ENCODE measurements at regions not wholly inside any gene's neighbourhood (a gene's known extent, or its start where the extent isn't known, plus 50 kb on each side); places are given as distances from the start of the nearest gene placed in this dataset.

DNA sequence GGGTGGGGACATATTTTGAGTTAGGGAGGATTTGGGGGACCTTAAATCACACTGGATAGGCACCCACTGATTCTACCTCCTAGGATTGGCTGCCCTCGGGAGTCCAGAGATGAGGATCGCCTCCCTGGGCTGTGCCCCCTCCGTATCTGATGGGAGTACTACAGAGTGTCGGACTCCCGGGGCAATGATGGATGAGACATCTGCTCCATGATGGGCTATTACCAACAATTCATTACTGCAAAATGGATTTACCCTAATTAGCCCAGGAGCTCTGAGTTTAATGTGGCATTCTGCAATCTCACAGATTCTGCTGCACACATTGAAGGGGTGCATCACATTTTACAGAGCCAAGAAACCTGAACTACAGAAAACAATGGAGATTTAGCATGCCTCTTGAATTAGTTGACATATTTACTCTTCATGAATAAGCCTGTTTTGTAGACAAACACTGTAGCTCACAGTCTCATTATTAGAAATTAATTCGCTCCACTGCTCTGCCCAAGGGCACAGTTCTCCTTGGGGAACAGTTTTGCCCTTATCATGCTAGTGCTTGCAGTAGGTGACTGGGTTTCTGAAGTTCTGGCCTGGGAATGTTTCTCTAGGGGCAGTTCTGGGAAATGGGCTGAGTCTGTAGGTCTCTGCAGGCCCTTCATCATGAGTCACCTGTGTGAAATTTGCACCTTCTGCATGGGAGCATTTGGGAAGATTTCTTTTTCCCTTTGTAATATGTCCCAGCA lies 217.1 kb upstream of the PLET1 start:
- no peak overlapping the region for H4K5ac ChIP-seq (ENCODE audit: low read depth, low read length)
- no peak overlapping the region for H4K8ac ChIP-seq (ENCODE audit: low read depth in 2 of 2, low read length in 2 of 2)
- BruUV-seq (replicated peaks), result no TSS peak
- no CpG with 5 or more reads among the region's 6 CpGs for WGBS, 2 experiments (ENCODE audit: extremely low coverage in 2 of 2, insufficient read length in 1 of 2)
- no peak overlapping the region for H2BK15ac ChIP-seq (ENCODE audit: low read depth, low read length)
- in situ Hi-C loops (cut with MboI; ENCODE audit: low sequenced_read_pairs), result no loop called here
- intact Hi-C loops (cut with micrococcal nuclease), result no loop called here
- no peaks in the 10 kb centered on the region for H3K36me3 ChIP-seq (ENCODE audit: control insufficient read depth, insufficient read depth, low read length)
- H3K27me3 ChIP-seq (ENCODE audit: control insufficient read depth, insufficient read depth, low read length), result peaks cover 21% of the 10 kb centered on the region
- H2BK120ac ChIP-seq (ENCODE audit: low read depth, low read length), result no peak overlapping the region
- ChIA-PET CTCF (no interaction called here), POLR2A (ENCODE audit: unreplicated experiment) (no interaction called here)
- H3K14ac ChIP-seq (replicated peaks; ENCODE audit: low read depth, low read length), result no peak overlapping the region
- H3K9me3 ChIP-seq (ENCODE audit: control insufficient read depth, insufficient read depth, low read length), result no peaks in the 10 kb centered on the region
- no peak overlapping the region for H3K18ac ChIP-seq (ENCODE audit: low read depth, low read length)
- no peak overlapping the region for H3K9ac ChIP-seq (ENCODE audit: low read depth, low read length)
- no peak overlapping the region for H2AK5ac ChIP-seq (ENCODE audit: low read depth, low read length)
- H2BK20ac ChIP-seq (ENCODE audit: low read depth, low read length), result no peak overlapping the region
- dilution Hi-C loops (cut with HindIII; ENCODE audit: low sequenced_read_pairs, unreplicated experiment), result no loop called here
- no peak overlapping the region for H2BK5ac ChIP-seq (ENCODE audit: low read depth, low read length, poor library complexity, severe bottlenecking)
- H3K9me1 ChIP-seq (ENCODE audit: insufficient read depth, low read length), result no peaks in the 10 kb centered on the region
- H2AK9ac ChIP-seq (replicated peaks; ENCODE audit: low read depth, low read length, poor library complexity), result no peak overlapping the region
- H4K91ac ChIP-seq (ENCODE audit: insufficient read depth, low read depth, low read length), result no peak overlapping the region
- TF ChIP-seq SMC3 (IDR thresholded peaks at IDR 0.05; ENCODE audit: low read depth, low read length), result no peak
- TF ChIP-seq BHLHE40 (IDR thresholded peaks at IDR 0.05; ENCODE audit: low read depth, low read length), result no peak
- no peak for TF ChIP-seq MXI1 (IDR thresholded peaks at IDR 0.05; ENCODE audit: borderline replicate concordance, low read depth, low read length)
- no peak for TF ChIP-seq CEBPB (IDR thresholded peaks at IDR 0.05; ENCODE audit: low read depth, low read length)
- TF ChIP-seq CHD1 (IDR thresholded peaks at IDR 0.05; ENCODE audit: low read depth, low read length), result no peak
- no peak for TF ChIP-seq NFE2L2 (IDR thresholded peaks at IDR 0.05; ENCODE audit: low read depth, low read length)
- TF ChIP-seq FOS (IDR thresholded peaks at IDR 0.05; ENCODE audit: low read depth, low read length), result no peak
- no peaks in the 10 kb centered on the region for H3K79me1 ChIP-seq (ENCODE audit: low read depth in 1 of 2, low read length in 2 of 2)
- DNase-seq, result no peak
- H2AFZ ChIP-seq (replicated peaks; ENCODE audit: low read length, poor library complexity), result no peak overlapping the region
- no peak overlapping the region for H3K4me2 ChIP-seq (ENCODE audit: low read depth, low read length)
- no peaks in the 10 kb centered on the region for H4K20me1 ChIP-seq (ENCODE audit: insufficient read depth, low read length)
- no peak overlapping the region for H3K4me3 ChIP-seq (ENCODE audit: insufficient read depth, low read depth, low read length)
- no peak overlapping the region for H3K27ac ChIP-seq (ENCODE audit: insufficient read depth, low read length)
- no peaks in the 10 kb centered on the region for H3K4me1 ChIP-seq (ENCODE audit: control insufficient read depth, insufficient read depth, low read length)
- no peak overlapping the region for H3K23ac ChIP-seq (ENCODE audit: low read depth, low read length)
- ATAC-seq (ENCODE audit: low read depth), result no peak
- H3K4ac ChIP-seq (ENCODE audit: low read depth, low read length), result no peak overlapping the region
- no peak overlapping the region for H3K56ac ChIP-seq (ENCODE audit: extremely low read depth, insufficient read depth, low read length)
